Glutamatergic neuron (in vitro differentiated cells): ENCODE measurements at regions not wholly inside any gene's neighbourhood (a gene's known extent, or its start where the extent isn't known, plus 50 kb on each side); places are given as distances from the start of the nearest gene placed in this dataset.

Experiments
- DNase-seq: peaks from one replicate; pipeline ENCODE4 v3.0.0; 2022
- H3K27ac Mint-ChIP-seq: one replicate; pipeline ENCODE4 v1.8.0; 2020; ENCODE audit warnings: mild to moderate bottlenecking, mixed read lengths, inconsistent platforms; ENCODE audit not compliant: unreplicated experiment
- H3K27me3 Mint-ChIP-seq: one replicate; pipeline ENCODE4 v1.8.0; 2020; ENCODE audit warnings: mild to moderate bottlenecking, moderate library complexity, mixed read lengths, inconsistent platforms; ENCODE audit not compliant: unreplicated experiment
- H3K36me3 Mint-ChIP-seq: one replicate; pipeline ENCODE4 v1.8.0; 2020; ENCODE audit warnings: mild to moderate bottlenecking, mixed read lengths, inconsistent platforms; ENCODE audit not compliant: unreplicated experiment
- H3K4me1 Mint-ChIP-seq: one replicate; pipeline ENCODE4 v1.8.0; 2020; ENCODE audit warnings: mild to moderate bottlenecking, low read depth, mixed read lengths, inconsistent platforms; ENCODE audit not compliant: unreplicated experiment
- H3K4me3 Mint-ChIP-seq: one replicate; pipeline ENCODE4 v1.8.0; 2020; ENCODE audit warnings: mild to moderate bottlenecking, mixed read lengths, inconsistent platforms; ENCODE audit not compliant: unreplicated experiment
- H3K9me3 Mint-ChIP-seq: one replicate; pipeline ENCODE4 v1.8.0; 2020; ENCODE audit warnings: mild to moderate bottlenecking, moderate library complexity, mixed read lengths, inconsistent platforms; ENCODE audit not compliant: unreplicated experiment
- TF ChIP-seq, protein P1 (sequence below): fragments of 200-600 bp; sonication (generic); IDR thresholded peaks from one replicate; pipeline ENCODE4 v1.5.0; 2021; ENCODE audit not compliant: partially characterized antibody, unreplicated experiment

DNA sequence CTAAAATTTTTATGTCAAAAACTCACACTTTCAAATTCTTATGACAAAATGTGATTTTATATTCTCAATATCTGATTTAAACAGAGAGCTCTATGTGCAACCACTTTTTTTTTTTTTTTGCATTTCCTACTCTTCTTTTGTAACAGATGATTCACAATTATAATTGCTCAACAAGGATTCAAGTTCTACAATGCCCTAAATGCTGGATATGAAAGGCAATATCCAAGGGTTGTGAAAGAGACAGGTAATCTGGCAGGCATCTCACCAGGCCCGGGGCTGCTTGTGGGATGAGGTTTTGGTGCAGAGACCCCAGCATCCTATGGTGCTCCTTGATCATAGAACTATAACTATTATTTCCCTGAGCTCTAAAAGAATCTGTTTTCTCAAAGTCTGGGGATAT lies 363.6 kb upstream of the NBEA start:
- H3K4me3 Mint-ChIP-seq: no peak overlapping the region
- no peak overlapping the region for H3K27ac Mint-ChIP-seq
- H3K4me1 Mint-ChIP-seq: peaks cover 3% of the 10 kb centered on the region
- no peaks in the 10 kb centered on the region for H3K27me3 Mint-ChIP-seq
- no peak for DNase-seq
- H3K9me3 Mint-ChIP-seq: peaks cover 2% of the 10 kb centered on the region
- no peaks in the 10 kb centered on the region for H3K36me3 Mint-ChIP-seq
- TF ChIP-seq, protein P1, sequence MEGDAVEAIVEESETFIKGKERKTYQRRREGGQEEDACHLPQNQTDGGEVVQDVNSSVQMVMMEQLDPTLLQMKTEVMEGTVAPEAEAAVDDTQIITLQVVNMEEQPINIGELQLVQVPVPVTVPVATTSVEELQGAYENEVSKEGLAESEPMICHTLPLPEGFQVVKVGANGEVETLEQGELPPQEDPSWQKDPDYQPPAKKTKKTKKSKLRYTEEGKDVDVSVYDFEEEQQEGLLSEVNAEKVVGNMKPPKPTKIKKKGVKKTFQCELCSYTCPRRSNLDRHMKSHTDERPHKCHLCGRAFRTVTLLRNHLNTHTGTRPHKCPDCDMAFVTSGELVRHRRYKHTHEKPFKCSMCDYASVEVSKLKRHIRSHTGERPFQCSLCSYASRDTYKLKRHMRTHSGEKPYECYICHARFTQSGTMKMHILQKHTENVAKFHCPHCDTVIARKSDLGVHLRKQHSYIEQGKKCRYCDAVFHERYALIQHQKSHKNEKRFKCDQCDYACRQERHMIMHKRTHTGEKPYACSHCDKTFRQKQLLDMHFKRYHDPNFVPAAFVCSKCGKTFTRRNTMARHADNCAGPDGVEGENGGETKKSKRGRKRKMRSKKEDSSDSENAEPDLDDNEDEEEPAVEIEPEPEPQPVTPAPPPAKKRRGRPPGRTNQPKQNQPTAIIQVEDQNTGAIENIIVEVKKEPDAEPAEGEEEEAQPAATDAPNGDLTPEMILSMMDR: no peak

DNA sequence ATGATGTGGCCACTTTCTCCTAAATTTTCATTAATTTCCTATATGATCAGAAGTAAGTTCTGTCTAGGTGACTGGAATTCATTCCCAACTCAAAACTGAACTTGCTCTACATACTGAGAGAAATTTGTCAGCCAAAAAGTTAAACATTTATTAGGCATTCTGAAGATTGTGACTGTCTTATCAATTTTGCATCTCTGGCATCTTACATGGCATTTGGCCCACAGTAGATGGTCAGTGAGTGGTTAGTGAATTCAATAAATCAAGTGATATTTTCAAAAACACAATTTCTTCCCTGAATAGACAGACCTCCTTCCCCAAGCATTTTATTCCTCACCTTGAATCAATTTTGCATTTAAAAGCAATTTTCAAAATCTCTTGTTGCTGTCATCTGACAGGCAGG lies 363.2 kb upstream of the NBEA start:
- Mint-ChIP-seq H3K36me3 (no peaks in the 10 kb centered on the region), H3K27ac (no peak overlapping the region), H3K4me1 (no peaks in the 10 kb centered on the region), H3K27me3 (no peaks in the 10 kb centered on the region), H3K4me3 (no peak overlapping the region), H3K9me3 (peaks cover 2% of the 10 kb centered on the region)
- DNase-seq: no peak
- TF ChIP-seq, protein P1: no peak

DNA sequence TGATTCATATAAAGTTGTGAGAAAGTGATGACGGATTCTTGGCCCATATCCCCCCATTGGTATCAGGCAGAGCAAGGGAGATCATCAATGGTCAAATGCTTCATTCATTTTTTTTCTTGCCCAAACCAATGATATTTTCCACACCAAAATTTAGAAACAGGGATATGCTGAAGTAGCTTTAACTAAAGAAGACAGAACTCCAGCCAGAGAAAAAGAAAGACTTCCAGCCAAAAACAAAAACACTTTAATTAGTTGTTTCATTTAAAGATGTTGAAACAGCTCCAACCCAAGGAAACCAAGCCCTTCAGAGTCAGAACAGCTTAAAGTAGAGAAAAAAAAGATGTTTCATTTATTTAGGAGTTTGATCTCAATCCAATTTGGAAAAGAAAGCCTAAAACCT lies 358.9 kb upstream of the NBEA start:
- DNase-seq: no peak
- H3K27me3 Mint-ChIP-seq: no peaks in the 10 kb centered on the region
- TF ChIP-seq, protein P1: no peak
- H3K27ac Mint-ChIP-seq: no peak overlapping the region
- no peaks in the 10 kb centered on the region for H3K36me3 Mint-ChIP-seq
- no peaks in the 10 kb centered on the region for H3K9me3 Mint-ChIP-seq
- H3K4me1 Mint-ChIP-seq: no peaks in the 10 kb centered on the region
- H3K4me3 Mint-ChIP-seq: no peak overlapping the region

DNA sequence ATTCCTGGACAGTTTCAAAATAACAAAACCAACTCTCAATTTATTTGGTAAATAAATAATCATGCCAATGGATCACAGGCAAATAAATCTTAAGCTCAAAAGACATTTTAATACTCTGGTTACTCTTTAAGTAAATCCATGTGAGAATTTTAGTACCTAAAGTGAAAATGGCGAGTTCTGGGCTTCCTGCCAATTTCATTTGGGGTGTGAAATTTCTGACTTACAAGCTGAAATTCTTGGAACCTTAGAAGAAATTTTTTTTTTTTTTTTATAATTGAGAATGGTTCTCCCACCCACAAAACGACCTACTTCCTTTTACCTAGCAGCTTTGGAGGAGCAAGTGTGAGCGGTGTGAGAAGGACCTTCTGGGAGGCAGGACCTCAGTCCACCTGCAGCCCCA lies 354.5 kb upstream of the NBEA start:
- no peak overlapping the region for H3K4me3 Mint-ChIP-seq
- H3K4me1 Mint-ChIP-seq: no peaks in the 10 kb centered on the region
- no peak for DNase-seq
- H3K27ac Mint-ChIP-seq: no peak overlapping the region
- H3K27me3 Mint-ChIP-seq: no peaks in the 10 kb centered on the region
- TF ChIP-seq, protein P1: no peak
- H3K9me3 Mint-ChIP-seq: no peaks in the 10 kb centered on the region
- no peaks in the 10 kb centered on the region for H3K36me3 Mint-ChIP-seq

DNA sequence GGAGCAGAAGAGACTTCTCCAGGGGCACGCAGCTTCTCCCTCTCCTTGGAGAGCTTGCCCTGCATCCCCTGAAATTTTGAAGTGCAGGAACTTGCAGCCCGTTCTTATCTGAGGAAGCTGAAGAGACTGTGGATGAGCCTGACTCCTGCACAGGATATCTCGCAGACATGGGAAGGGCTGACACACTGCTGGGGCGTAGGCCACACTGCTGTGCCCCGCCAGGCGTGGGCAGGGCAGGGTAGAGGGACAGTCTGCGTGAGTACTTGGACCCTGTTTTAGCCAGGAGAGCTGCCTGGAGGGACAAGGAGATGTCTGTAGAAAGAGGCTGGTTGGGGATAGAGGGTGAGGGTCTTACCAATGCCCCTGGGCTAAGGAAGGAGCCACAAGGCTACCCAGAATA lies 353.7 kb upstream of the NBEA start:
- no peaks in the 10 kb centered on the region for H3K27me3 Mint-ChIP-seq
- no peak overlapping the region for H3K4me3 Mint-ChIP-seq
- TF ChIP-seq, protein P1: no peak
- H3K36me3 Mint-ChIP-seq: no peaks in the 10 kb centered on the region
- no peaks in the 10 kb centered on the region for H3K9me3 Mint-ChIP-seq
- DNase-seq: no peak
- no peak overlapping the region for H3K27ac Mint-ChIP-seq
- no peaks in the 10 kb centered on the region for H3K4me1 Mint-ChIP-seq
